SK-N-SH (cell line): ENCODE measurements at regions not wholly inside any gene's neighbourhood (a gene's known extent, or its start where the extent isn't known, plus 50 kb on each side); places are given as distances from the start of the nearest gene placed in this dataset.
"Not testable (repeated sequence)": the region's sequence is repeated elsewhere in the genome, so short reads cannot be mapped to it uniquely, and the experiment has no call there.

Experiments used
- JUND ChIP-seq: IDR thresholded peaks from 2 replicates; pipeline ENCODE4 v1.4.0; 2012
- TF ChIP-seq, protein P1 (sequence below): fragments of 200-600 bp; sonication (generic); IDR thresholded peaks from 2 replicates; pipeline ENCODE4 v1.6.1; 2017; ENCODE audit warnings: antibody characterized with exemption, mild to moderate bottlenecking, moderate library complexity
- TF ChIP-seq, protein P2 (sequence below): fragments of 150-350 bp; IDR thresholded peaks from 2 replicates; pipeline ENCODE4 v1.6.1; 2017; ENCODE audit warnings: antibody characterized with exemption, low read length, low read depth, borderline replicate concordance
- TF ChIP-seq, protein P3 (sequence below): IDR thresholded peaks from 2 replicates; pipeline ENCODE4 v1.4.0; 2012; ENCODE audit warnings: low read depth, borderline replicate concordance

DNA sequence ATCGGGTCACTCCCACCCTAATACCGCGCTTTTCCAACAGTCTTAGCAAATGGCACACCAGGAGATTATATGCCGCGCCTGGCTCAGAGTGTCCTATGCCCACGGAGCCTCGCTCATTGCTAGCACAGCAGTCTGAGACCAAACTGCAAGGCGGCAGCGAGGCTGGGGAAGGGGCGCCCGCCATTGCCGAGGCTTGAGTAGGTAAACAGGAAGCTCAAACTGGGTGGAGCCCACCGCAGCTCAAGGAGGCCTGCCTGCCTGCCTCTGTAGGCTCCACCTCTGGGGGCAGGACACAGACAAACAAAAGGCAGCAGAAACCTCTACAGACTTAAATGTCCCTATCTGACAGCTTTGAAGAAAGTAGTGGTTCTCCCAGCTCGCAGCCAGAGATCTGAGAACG, 336.7 kb downstream of the CBLL2 start:
- TF ChIP-seq JUND: not testable (repeated sequence)
- TF ChIP-seq, protein P1, sequence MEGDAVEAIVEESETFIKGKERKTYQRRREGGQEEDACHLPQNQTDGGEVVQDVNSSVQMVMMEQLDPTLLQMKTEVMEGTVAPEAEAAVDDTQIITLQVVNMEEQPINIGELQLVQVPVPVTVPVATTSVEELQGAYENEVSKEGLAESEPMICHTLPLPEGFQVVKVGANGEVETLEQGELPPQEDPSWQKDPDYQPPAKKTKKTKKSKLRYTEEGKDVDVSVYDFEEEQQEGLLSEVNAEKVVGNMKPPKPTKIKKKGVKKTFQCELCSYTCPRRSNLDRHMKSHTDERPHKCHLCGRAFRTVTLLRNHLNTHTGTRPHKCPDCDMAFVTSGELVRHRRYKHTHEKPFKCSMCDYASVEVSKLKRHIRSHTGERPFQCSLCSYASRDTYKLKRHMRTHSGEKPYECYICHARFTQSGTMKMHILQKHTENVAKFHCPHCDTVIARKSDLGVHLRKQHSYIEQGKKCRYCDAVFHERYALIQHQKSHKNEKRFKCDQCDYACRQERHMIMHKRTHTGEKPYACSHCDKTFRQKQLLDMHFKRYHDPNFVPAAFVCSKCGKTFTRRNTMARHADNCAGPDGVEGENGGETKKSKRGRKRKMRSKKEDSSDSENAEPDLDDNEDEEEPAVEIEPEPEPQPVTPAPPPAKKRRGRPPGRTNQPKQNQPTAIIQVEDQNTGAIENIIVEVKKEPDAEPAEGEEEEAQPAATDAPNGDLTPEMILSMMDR: not testable (repeated sequence)
- TF ChIP-seq, protein P2, sequence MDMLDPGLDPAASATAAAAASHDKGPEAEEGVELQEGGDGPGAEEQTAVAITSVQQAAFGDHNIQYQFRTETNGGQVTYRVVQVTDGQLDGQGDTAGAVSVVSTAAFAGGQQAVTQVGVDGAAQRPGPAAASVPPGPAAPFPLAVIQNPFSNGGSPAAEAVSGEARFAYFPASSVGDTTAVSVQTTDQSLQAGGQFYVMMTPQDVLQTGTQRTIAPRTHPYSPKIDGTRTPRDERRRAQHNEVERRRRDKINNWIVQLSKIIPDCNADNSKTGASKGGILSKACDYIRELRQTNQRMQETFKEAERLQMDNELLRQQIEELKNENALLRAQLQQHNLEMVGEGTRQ: not testable (repeated sequence)
- TF ChIP-seq, protein P3, sequence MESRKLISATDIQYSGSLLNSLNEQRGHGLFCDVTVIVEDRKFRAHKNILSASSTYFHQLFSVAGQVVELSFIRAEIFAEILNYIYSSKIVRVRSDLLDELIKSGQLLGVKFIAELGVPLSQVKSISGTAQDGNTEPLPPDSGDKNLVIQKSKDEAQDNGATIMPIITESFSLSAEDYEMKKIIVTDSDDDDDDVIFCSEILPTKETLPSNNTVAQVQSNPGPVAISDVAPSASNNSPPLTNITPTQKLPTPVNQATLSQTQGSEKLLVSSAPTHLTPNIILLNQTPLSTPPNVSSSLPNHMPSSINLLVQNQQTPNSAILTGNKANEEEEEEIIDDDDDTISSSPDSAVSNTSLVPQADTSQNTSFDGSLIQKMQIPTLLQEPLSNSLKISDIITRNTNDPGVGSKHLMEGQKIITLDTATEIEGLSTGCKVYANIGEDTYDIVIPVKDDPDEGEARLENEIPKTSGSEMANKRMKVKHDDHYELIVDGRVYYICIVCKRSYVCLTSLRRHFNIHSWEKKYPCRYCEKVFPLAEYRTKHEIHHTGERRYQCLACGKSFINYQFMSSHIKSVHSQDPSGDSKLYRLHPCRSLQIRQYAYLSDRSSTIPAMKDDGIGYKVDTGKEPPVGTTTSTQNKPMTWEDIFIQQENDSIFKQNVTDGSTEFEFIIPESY: not testable (repeated sequence)
